G401.6 (cell line): ENCODE measurements at regions not wholly inside any gene's neighbourhood (a gene's known extent, or its start where the extent isn't known, plus 50 kb on each side); places are given as distances from the start of the nearest gene placed in this dataset.

Source experiments
- FAIRE-seq: peaks from 2 replicates; lab custom pipeline; 2012; peaks lifted over from hg19 to GRCh38; lab: Jason Lieb, UNC

DNA sequence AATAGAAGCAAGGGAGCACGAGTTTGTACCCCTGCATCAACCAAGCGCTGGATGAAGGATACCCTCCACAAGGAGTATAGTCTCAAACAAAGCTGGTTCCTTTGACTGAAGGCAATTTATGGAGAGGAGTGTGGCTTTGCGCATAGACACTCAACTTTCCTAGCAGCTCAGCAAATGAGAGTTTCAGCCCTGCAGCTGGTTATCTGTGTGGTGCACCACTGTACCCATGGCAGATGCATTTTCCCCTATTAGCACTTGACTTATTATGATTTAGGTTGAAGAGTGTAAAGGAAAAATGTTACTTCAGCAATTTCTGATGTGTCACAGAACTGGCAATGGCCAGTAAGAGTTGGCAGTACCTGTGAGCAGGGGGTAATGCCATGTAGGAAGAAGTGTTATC is 440.1 kb upstream of the LINC00305 start:
- FAIRE-seq = no peak

- no peak for FAIRE-seq
Measured at GRCh38 chr18:64566456-64566855, 417.6 kb upstream of the LINC00305 start.

- no peak for FAIRE-seq
Measured at GRCh38 chr18:64562651-64563050, 413.8 kb upstream of the LINC00305 start.

DNA sequence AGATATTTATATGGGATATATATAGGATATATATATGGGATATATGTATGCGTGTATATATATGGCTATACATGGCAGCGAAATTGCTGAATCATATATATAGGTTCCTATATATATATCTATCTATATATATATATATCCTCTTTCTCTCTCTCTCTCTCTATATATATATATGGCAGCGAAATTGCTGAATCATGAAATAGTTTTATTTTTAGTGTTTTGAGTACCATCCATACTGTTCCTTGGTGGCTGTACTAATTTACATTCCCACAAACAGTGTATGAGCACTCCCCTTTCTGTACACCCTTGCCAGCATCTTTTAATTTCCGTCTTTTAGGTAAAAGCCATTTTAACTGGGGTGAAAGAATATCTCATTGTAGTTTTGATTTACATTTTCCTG is 397.6 kb upstream of the LINC00305 start:
- FAIRE-seq = no peak

DNA sequence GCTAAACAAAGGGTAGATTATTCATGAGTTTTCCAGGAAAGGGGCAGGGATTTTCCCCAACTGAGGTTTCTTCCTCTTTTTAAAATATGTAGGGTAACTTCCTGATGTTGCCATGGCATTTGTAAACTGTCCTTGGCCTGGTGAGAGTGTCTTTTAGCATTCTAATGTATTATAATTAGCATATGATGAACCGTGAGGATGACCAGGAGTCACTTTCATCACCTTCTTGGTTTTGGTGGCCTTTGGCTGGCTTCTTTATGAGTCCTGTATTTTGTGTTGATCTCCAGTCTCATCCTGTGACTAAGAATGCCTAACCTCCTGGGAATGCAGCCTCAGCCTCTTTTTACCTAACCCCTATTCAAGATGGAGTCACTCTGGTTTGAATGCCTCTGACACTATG is 391.0 kb upstream of the LINC00305 start:
- FAIRE-seq = no peak

GRCh38 chr18:64528646-64529045 is 379.8 kb upstream of the LINC00305 start:
- FAIRE-seq = no peak

- no peak for FAIRE-seq
Measured at GRCh38 chr18:64519201-64519600, 370.3 kb upstream of the LINC00305 start.

DNA sequence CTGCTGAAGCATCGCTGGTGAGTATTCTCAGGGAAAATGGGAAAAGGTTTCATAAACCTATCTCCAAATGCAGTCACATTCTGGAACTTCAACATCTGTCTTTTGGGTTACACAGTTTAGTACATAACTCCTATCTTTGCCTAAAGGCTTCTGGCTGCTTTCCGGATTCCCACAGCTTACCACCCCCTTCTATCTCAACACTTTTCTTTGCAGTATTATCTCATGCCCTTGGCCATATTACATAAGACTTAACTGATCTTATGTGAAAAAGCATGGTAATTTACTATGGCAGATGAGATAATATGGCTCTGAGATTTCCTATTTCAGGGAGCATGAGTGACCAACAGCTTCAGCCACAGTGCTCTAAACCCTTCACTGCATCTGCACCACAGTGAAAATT is 369.3 kb upstream of the LINC00305 start:
- FAIRE-seq = no peak

- FAIRE-seq = no peak
Measured at GRCh38 chr18:64513401-64513800, 364.5 kb upstream of the LINC00305 start.

- no peak for FAIRE-seq
Measured at GRCh38 chr18:64490207-64490606, 341.3 kb upstream of the LINC00305 start.

DNA sequence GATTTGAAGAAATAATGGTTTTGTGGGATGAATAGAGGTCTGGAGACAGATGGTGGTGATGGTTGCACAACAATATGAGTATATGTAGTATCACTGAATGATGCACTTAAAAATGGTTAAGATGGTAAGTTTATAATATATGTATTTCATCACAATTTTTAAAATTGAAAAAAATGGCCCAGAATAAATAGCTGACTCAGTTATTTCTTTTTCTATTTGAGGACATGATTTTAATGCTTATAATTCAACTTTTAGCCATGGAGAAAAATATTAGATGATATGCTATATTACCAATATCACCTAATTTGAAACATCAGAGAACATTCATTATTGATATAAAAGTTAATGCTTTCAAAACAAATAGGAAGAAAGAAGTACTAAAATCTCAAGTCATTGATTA is 339.8 kb upstream of the LINC00305 start:
- FAIRE-seq = no peak

- FAIRE-seq = no peak
Measured at GRCh38 chr18:64474773-64475172, 325.9 kb upstream of the LINC00305 start.

DNA sequence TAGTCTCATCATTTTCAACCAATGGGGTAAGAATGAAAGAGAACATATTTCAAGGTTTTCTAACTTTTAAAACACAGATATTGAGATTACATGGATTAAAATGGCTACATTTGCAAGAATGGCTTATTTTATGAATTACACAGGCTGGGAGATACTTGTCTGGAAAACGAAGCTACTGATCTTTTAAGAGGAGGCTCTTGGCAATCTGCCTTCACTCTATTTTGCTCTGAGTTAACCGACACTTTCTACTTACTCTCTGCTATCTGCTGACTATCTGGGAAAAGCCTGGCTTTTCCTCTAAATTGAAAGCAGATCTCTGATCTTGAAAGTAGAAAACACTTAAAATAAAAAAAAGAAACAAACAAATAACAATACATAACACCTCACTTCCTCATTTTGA is 325.4 kb upstream of the LINC00305 start:
- FAIRE-seq = no peak

DNA sequence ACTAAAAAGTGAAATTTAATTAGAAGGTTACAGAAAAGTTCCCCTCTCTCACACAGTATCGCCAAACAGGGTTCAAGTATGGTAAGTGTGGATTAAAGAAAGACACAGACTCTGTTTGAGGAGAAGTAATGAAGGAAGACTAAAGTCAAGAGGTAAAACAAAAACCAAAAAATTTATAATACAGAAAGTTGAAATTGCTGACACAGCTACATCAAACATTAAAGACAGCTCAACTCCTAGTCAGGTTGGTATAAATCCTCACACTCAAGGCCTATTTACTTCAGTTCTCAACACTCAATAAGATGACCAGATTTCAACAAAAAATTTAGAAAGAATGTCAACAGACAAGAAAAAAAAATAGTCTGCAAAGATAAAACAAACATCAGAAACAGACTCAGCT is 300.5 kb upstream of the LINC00305 start:
- no peak for FAIRE-seq

DNA sequence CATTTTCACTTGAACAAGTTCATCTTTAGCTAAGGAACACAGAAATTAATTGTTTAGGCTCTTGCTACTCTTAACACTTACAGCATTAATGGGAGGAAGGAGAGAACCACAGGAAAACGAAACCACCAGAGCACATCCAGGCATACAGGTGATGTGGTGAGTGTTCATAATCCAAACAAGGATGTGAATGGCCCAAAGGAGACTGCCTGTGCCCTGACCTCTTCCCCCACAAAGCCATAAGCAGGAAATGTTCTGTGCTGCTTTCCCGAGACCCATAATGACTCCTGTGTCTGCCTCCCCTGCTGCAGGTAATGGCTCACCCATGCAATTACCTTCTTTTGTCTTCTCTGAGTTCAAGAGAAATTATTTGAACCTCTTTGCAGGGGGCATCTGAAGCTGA is 295.9 kb upstream of the LINC00305 start:
- no peak for FAIRE-seq

- FAIRE-seq = no peak
Measured at GRCh38 chr18:64438178-64438577, 289.3 kb upstream of the LINC00305 start.

DNA sequence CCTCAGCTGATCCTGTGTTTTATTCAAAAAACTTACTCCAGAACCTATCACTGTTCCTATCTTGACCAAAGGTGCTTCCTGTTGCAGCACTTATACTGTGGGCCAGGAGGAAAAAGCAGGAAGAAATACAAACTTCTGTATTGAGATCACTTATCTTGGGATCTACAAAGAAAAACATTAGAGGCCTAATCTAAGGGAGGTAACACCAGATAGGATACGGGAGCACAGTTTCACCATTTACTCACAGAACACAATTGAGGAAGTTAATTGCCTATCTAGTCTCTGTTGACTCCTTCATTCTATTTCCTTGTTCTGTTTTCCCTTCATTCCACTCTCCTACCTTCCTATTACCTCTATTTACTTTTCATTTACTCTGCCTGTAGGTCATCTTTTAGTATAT is 287.2 kb upstream of the LINC00305 start:
- FAIRE-seq = no peak

GRCh38 chr18:64419156-64419555 is 270.3 kb upstream of the LINC00305 start:
- FAIRE-seq = no peak

DNA sequence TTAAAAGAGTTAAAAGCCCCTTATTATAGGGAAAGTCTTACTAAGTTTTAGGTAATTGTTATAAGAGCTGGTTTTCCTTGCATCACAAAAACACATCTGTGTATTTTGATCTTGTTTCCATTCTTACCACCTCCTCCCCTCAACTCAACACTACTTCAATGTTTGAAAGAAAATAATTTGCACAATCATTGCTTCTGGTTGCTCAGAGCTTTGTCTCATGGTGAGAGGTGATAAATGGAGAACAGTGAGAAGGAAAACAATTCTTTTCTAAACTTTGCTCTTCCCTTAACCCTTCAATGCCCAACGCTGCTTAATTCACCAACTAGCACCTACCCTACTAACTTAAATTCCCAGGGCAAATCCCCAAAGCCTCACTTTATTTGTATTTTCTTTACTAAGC is 268.1 kb upstream of the LINC00305 start:
- FAIRE-seq = no peak

- no peak for FAIRE-seq
Measured at GRCh38 chr18:64415218-64415617, 266.3 kb upstream of the LINC00305 start.

- FAIRE-seq = no peak
Measured at GRCh38 chr18:64410685-64411084, 261.8 kb upstream of the LINC00305 start.

DNA sequence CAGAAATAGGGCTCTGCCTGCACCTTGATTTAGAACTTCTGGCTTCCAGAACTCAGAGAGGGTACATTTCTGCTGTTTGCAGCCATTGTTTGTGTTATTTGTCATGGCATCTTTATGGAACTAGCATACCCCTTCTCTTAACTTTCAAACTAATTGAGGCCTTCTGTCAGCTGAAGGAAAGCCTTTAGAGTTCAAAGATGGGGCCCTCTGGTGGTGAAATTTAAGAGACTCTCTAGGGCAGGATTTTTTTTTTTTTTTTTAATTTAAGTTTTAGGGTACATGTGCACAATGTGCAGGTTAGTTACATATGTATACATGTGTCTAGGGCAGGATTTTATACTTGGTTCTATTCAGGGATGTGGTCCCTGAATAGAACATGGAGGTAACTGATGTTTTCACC is 260.6 kb upstream of the LINC00305 start:
- no peak for FAIRE-seq

- FAIRE-seq = no peak
Measured at GRCh38 chr18:64407606-64408005, 258.7 kb upstream of the LINC00305 start.

- no peak for FAIRE-seq
Measured at GRCh38 chr18:64405161-64405560, 256.3 kb upstream of the LINC00305 start.

DNA sequence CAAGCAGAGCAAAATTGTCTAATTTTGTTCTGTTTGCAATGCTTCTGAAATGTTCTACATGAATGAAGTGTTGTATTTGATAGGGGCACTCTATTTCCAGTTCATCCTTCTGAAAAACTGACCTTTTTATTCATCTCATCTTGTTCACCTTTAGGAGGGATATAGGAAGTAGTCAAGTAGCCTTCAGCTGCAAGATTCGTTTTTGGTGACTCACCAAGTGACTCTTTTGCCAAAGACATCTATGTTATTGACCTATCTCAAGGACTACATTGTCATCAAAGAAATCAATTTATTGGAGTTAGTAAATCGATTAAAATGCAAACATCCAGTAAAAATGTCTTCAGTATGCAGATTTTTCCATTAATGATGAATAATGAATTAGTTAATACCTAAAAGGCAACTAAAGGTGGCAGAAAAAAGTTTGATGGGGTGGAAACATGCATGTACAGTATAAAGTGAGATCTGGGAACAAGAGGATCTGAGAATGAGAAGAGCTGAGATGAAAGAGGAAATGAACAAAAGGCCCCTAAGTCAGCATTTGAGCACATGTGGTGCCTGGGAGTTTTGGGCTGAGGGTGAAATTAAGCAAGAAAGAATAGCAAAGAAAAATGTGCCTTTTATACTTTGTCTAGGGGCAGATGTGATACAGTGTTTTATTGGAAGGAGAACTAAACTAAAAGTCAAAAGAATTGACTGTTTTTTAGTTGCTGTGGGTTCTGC is 255.1 kb upstream of the LINC00305 start:
- FAIRE-seq = no peak
